Lower leg skin (tissue), 3 donors: ENCODE measurements at regions not wholly inside any gene's neighbourhood (a gene's known extent, or its start where the extent isn't known, plus 50 kb on each side); places are given as distances from the start of the nearest gene placed in this dataset.

ENCODE experiments used
- POLR2A ChIP-seq, 2 donors: fragments of 450-650 bp; IDR thresholded peaks; one replicate each; pipeline ENCODE4 v1.6.1; 2016 to 2017; ENCODE audit warnings: antibody characterized with exemption in 2 of 2, mild to moderate bottlenecking in 1 of 2, moderate library complexity in 1 of 2
- TF ChIP-seq, protein P1 (sequence below), 3 donors: fragments of 450-650 bp; IDR thresholded peaks; one replicate each; pipeline ENCODE4 v1.5.1; 2016; ENCODE audit warnings: antibody characterized with exemption in 3 of 3, mild to moderate bottlenecking in 3 of 3, moderate library complexity in 2 of 3

- TF ChIP-seq, protein P1, sequence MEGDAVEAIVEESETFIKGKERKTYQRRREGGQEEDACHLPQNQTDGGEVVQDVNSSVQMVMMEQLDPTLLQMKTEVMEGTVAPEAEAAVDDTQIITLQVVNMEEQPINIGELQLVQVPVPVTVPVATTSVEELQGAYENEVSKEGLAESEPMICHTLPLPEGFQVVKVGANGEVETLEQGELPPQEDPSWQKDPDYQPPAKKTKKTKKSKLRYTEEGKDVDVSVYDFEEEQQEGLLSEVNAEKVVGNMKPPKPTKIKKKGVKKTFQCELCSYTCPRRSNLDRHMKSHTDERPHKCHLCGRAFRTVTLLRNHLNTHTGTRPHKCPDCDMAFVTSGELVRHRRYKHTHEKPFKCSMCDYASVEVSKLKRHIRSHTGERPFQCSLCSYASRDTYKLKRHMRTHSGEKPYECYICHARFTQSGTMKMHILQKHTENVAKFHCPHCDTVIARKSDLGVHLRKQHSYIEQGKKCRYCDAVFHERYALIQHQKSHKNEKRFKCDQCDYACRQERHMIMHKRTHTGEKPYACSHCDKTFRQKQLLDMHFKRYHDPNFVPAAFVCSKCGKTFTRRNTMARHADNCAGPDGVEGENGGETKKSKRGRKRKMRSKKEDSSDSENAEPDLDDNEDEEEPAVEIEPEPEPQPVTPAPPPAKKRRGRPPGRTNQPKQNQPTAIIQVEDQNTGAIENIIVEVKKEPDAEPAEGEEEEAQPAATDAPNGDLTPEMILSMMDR (IDR thresholded peaks at IDR 0.05), result no peak
- no peak for TF ChIP-seq POLR2A (IDR thresholded peaks at IDR 0.05)
Observed at GRCh38 chr10:23877791-23878320, 331.1 kb upstream of the KIAA1217 start.
